Stimulated activated CD8-positive, alpha-beta memory T cell treated with anti-CD3 and anti-CD28 coated beads, Interleukin-7, amount 100 ng/mL, for 48 hours (primary cell): ENCODE measurements at regions not wholly inside any gene's neighbourhood (a gene's known extent, or its start where the extent isn't known, plus 50 kb on each side); places are given as distances from the start of the nearest gene placed in this dataset.
"Not testable (repeated sequence)": the region's sequence is repeated elsewhere in the genome, so short reads cannot be mapped to it uniquely, and the experiment has no call there.

Source experiments
- DNase-seq, 2 donors: peaks; one replicate each; pipeline ENCODE4 v3.0.0-alpha.2; 2020; ENCODE audit warnings: low read depth in 1 of 2; ENCODE audit errors: extremely low read depth in 1 of 2

DNA sequence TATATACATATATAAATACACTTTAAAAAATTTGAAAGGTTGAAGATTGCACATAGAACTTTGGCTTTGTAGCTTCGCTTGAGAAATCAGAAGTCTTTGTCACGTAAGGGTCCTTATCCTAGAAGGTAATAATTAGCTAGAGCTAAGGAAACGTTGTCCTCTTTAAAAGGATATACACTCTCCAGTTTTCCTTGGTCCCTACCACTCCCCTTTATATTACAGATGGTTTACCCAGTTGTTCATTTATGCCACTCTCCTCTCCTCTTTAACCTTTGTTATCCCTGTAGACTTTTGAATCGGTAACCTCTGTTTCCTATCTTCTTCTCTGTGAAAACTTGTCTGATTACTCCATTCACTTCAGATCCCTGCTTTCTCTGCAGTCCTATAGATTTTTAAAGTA lies 1101.0 kb upstream of the SEMA6A start:
- no peak for DNase-seq

DNA sequence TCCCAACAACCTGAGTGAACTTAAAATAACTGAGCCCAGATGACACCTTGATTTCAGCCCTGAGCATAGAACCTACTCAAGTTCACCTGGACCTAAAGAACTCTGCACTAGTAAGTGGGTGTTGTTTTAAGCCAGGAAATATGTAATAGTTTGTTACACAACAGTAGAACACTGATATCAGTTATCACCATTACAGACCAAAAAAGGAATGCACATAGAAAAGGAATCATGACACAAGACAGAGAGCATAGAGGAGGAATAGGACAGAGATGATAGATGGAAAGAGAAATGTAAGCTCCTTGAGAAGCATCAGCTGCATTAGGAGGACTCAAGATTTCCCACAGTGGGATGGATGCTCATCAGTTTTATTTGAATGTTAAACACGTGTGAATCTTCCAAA lies 1096.9 kb upstream of the SEMA6A start:
- DNase-seq, result no peak

DNA sequence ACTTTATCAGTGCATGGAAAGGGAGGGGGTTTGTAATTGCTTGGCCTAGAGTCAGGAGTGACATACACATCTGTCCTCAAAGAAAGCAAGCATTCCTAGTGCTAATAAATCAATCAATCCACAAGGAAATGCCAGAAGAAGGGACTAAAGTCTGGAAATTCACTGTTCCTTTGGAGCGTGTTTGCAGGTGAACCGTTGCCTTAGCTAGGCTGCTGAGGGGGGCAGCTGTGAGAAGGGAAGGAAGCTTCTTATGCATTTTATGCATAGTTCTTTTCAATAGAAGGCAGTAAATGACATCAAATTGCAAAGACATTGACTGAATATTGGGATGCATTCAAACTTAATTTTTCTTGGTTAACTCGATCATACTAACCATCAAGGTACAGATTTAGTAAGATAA lies 1092.5 kb upstream of the SEMA6A start:
- DNase-seq, result no peak

DNA sequence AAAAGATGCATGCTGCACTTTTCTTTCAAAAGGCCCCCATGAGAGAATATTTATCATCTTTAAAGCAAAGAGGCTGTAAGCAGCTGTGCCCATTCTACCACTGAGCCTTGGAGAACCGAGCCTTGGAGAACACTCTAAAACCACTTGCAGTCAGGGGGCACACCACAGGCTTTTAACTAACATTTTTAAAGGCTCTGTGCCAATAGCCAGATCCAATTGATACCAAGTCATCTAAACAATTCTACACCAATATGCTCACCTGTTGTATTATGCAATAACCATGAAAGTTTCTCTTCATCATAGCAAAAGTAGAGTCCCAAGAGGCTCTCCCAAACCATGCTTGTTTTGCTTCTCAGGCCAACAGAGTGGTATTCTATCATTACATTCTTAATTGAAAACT lies 1090.5 kb upstream of the SEMA6A start:
- DNase-seq, result no peak

DNA sequence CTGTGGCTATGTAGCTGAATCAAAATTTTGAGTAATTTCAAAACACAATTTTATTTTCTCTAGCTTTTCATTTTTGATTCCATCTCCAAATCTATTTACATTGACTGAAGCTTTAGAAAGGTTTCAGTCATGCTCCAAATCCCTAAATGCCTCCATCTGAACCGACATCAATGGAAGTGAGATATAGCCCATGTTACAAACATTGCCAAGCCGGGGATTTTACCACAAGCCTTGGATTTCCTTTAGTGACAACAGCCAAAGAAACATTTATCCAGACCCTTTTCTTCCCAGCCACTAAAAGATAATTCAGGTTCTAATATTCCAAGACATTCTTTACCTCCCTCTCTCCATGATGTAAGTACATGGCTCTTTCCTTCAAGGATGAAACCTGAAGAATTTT lies 1087.7 kb upstream of the SEMA6A start:
- no peak for DNase-seq

DNA sequence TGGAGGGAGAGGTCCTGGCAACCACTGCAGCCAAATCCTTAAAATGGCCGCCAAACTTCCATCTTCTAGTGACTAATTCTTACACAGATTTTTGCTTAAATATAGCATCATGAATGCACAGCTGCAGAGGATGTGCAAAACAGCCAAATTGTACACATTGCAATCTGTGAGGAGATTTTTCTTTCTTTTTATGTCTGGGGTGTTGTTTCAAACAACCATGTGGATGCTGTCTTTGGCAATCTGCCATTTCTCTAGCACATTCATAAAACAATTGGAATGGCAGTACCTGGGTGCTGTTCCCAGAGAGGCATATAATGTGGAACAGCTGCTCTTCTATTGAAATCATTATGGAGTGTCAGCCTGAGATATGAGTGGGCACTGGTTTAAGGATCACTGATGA lies 1082.9 kb upstream of the SEMA6A start:
- no peak for DNase-seq

DNA sequence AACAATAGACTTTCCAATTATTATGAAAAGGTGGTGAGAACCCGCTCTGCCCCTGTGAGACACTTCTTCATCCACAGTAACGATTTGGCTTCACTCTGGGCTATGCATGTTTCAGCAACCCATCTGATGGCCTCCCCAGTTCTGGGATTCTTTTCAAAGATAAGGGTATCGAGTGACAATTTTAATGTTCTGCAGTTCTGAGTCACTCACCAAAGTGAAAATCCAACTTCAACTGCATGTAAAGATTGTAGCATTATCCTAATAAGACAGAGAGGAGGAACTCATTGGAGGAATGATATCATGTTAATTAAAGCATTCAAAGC lies 1078.3 kb upstream of the SEMA6A start:
- DNase-seq, result no peak

DNA sequence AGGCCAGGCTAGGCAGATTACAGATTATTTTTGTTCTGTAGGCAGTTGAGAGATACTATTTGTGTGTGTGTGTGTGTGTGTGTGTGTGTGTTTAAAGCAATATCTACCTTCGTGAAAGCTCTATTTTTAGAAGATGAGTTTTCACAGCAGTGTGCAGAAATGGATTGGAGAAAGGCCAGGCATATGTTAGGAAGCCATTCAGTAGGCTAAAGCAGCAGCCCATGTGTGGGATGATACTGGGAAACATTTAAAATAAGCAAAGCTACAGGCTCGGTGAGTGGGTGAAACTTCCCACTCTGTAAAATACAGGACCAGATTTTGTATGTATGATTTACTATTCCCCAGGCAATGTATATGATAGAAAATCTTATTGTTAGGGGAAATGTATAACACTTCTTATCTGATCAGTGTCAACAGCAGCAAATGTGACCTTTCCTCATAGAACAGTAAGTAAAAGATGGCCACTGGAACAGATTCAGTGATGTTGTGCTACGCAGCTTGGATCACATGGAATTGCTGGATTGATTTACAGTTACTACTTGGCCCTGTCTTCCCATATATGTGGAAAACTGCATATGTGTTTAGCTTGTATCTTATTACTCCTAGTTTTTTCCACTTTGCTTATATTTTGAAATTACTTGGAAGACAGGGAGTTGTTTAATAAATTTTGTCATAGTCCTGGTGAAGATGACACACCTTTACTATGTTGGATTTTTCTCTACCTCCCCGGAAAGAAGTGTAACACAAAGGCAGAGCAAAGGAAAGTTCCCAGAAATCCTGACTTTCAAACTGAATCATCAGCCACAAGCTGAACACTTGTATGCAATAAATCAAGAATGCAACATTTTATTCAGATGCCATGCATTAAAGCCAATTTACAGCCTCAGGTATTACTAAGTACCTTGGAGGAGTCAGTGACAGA lies 1077.7 kb upstream of the SEMA6A start:
- DNase-seq, result no peak

DNA sequence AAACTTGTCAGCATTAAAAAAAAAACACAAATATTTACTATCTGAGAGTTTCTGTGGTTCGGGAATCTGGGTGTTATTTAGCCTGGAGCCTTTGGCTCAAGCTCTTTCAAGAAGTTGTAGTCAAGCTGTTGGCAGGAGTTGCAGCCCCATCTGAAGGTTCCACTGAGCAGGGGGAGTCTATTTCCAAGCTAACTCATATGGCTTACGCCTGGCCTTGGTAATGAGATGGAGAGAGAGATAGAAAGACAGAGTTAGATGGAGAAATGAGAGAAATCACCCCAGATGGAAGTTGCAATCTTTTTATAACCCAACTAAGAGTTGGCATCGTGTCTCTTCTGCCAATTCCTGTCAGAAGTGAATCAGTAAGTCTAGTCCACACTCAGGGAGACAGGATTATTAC lies 1075.2 kb upstream of the SEMA6A start:
- no peak for DNase-seq

DNA sequence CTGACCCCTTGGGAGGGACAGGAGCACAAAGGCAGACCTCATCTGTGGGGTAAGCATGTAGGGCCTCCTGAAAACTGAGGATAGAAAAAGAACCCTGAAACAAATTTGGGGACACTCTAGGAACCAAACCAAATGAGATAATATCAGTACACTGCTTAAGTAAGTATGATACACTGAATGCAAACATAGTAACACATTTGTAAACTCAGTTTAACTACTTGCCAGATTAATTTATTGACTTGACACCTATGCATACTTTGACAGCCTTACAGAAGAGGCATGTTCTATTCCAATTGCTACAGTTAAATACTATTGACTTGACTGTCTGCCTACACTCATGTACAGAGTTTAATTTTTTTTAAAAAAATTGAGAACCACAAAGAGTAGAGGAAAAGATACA lies 1070.8 kb upstream of the SEMA6A start:
- DNase-seq, result no peak

DNA sequence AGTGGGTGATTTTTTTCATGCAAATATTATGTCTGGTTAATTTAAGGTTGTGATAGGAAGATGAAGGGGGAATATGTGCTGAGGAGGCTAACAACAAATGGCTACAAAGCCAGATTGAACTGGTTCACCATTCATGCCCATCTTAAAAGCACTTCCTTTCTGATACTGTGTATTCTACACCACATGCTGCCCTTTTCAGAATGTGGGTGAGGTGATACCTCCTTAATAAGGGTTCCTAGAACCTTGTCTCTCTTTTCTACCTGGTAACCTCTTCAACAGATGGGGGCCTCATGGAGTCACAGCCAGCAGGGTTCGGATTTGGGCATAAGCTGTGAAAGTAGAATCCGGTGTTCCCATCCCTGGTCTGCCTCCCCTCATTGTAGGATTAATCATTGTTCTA lies 1064.0 kb upstream of the SEMA6A start:
- DNase-seq, result no peak

DNA sequence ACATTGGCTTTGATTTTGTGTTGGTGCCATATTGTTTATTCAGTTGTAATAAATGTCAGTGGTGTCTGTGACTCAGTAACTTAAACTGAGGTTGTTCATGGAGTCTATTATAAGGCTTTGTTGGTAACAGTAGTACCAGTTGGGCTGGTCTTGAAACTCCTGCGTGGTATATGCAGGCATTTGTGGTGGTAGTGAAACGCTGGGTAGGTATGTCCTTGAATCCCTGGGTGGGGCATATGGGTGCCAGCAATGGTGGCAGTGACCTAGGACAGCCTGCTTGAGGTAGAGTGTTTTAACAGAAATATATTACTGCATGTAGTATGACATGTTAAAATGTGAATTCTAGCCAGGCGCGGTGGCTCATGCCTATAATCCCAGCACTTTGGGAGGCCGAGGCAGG lies 1058.5 kb upstream of the SEMA6A start:
- no peak for DNase-seq

DNA sequence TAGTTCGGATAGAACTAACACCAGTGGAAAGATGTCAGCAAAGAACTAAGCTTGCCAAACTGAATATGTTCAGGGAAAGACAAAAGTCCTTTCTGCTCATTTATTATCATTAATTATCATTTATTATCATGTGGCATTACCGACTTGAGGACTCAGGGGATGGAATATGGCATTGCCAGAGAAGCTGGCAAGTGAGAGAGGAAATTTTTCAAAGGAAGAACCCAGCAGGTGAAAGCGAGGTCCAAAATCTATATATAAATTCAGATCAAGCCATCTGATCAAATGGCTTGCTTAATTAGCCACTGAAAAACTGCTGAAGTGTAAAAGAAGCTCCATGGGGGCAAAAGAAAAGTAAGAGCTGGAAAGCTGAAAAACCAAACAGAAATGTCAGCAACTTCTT lies 1049.6 kb upstream of the SEMA6A start:
- no peak for DNase-seq

DNA sequence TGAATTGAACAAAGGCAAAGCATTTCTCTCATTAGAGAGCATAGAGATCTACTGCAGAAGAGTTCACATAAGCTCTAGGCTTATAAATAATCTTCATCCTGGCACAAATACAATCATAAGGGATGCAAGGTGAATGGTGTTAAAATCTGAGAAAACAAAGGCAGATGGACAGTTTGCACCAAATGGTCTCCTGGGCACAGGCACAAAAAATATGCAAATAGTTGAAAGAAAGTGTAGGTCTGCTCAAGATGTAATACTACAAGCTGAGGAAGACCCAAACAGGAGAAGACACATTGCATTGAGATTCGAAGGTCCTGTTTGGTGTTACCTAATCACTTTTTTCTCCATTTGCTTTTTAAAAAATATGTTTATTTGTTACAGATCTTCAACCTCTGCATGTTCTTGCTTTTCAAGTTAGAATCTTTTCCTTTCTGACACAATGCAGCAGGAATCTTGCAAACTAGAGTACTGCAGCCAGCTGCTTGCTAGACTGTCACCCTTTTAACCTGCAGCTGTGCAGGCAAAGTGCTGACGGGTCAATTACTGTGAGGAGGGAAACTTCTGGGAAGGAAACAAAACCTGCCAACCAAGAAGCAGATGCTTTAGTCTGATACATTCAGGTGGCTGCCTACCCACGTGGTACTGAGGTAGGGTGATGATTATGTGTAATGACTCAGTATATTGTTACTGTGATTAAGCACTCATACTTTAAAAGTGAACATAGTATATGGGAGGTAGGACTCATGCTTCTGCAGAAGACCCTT lies 1048.6 kb upstream of the SEMA6A start:
- no peak for DNase-seq

DNA sequence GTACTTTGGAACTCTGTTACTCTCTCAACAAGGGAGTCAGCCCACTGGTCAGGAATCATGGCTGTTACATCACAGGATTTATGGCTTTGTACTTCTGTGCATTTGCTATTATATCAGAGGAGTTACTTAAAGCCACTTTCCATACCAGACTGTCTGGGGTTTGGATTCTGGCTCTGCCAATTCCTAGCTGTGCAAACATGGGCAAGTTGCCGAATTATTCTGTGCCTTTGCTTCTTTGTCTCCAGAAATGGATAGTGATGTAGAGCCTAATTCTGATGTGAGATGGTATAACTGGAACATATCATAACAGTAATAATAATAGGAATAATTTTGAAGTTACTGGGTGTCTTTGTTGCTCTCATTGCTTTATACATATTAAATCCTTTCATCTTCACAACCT lies 1047.3 kb upstream of the SEMA6A start:
- DNase-seq, result no peak

DNA sequence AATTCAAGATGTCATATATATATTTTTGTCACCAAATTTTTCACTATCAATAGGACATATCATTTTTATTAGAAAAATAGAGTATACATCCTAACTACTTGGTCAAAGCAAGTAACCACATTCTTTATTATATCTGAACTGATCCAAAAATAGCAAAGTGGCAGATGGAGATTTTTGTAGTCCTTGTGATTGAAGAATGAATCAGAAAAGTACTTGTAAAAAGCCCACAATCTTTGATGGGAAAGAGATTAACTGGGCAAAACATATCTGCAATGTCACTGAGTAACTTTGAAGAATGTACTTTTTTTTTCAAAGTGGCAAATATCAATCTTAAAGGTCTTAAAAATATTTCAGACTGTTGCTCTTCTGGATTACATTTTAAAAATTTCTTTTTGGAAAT lies 1040.6 kb upstream of the SEMA6A start:
- no peak for DNase-seq

DNA sequence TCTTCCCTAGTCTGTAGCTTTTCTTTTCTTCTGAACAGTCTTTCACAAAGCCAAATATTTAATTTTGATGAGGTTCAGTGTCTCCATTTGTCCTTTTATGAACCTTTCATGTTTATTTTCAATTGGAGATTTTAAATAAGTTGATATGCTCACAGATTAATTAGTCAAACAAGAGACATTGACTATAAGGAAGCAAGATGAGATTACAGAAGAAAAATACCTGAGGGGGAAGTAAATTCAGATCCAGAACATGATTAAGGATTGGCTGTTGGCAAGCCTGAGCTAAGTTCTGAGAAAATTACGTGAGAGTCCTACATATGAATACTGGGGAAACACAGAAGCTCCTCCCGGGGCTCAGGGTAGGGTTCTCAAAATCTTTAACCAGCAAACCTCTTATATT lies 1039.8 kb upstream of the SEMA6A start:
- no peak for DNase-seq

DNA sequence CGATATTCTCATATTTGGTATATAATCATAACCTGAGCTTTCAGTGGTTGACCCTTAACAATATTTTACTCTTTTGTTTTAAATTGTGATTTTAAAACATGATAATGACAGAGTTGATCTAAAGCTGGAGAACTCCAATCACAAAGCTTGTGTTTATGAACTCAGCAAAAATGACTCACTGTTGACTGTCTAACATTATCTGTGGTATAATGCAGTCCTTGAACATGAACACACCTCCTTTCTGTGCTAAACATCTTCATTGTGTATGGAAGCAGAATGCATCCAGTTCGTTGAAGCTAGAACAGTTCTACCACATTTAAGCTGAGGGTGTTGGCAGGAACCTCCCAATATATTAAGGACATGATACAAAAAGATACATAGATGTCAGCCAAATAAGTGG lies 1030.2 kb upstream of the SEMA6A start:
- no peak for DNase-seq

DNA sequence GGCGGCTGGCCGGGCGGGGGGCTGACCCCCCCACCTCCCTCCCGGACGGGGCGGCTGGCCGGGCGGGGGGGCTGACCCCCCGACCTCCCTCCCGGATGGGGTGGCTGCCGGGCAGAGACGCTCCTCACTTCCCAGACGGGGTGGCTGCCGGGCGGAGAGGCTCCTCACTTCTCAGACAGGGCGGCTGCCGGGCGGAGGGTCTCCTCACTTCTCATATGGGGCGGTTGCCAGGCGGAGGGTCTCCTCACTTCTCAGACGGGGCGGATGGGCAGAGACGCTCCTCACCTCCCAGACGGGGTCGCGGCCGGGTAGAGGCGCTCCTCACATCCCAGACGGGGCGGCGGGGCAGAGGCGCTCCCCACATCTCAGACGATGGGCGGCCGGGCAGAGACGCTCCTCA lies 1025.2 kb upstream of the SEMA6A start:
- not testable (repeated sequence) for DNase-seq

DNA sequence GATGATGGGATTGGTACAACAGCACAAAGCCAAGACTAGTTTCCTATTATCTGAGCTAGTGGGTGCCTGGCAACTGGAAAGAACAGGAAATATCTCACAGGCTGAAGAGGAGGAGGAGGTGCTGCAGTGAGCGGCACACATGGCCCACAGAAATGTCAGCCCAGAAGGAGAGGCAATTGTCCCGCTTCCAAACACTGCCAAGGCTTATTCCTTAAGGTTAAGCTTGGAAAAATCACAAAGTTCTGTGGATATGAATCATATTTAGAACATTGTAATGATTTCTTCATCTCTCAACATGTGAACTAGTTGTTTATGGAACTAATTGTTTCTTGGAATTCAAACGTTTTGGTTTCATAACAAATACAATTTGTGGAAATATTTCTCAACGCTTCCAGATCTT lies 1019.5 kb upstream of the SEMA6A start:
- no peak for DNase-seq

DNA sequence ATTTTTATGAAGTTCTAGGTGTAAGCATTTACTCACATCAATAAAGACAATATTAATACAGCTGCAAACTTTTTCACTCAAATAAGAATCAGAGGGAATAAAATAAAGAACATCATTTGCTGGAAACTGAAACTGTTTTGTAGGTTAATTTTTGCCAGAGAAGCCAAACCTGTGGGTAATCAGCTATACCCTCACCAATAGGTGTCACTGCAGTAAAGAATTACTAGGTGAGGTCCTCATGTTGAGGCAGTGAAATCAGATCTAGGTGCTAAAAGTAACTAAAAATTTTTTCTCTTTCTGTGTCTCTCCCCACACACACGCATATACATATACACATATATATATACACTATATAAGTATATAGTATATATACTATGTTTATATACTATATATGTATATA lies 1016.3 kb upstream of the SEMA6A start:
- no peak for DNase-seq

DNA sequence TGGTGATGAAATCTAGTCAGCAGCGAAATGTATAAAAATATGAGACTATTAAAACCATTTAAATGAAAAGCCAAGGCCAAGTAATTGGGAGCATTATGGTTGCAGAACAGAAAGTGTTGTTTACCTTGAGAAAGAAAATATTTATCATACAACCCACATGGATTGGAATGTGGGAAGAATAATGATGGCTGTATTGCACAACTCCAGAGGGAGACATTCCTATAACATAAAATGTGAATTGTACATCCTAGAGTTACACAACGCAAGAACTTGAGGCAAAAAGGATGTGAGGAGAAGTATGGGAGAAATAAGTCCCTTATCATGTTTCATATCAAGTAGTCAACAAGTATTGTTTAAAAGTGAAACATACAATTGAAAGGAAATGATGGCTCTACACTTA lies 1014.0 kb upstream of the SEMA6A start:
- DNase-seq, result no peak
